GM19463 (cell line): ENCODE measurements at regions not wholly inside any gene's neighbourhood (a gene's known extent, or its start where the extent isn't known, plus 50 kb on each side); places are given as distances from the start of the nearest gene placed in this dataset.
"Not testable (repeated sequence)": the region's sequence is repeated elsewhere in the genome, so short reads cannot be mapped to it uniquely, and the experiment has no call there.

ENCODE experiments used
- ATAC-seq: cut with Tn5 transposase; IDR thresholded peaks from one replicate; pipeline ENCODE4 v1.9.1; 2021; ENCODE audit warnings: mild to moderate bottlenecking, moderate library complexity; ENCODE audit not compliant: unreplicated experiment

GRCh38 chr20:54985091-54985490 is 509.7 kb downstream of the DOK5 start:
- no peak for ATAC-seq

- no peak for ATAC-seq
These were observed 508.7 kb downstream of the DOK5 start for GRCh38 chr20:54984104-54984448.

GRCh38 chr20:54983394-54984103 is 508.2 kb downstream of the DOK5 start:
- ATAC-seq: peak; percentile 44

- ATAC-seq: no peak
These were observed 505.8 kb downstream of the DOK5 start for GRCh38 chr20:54981175-54981574.

GRCh38 chr20:54980103-54980960 is 504.9 kb downstream of the DOK5 start:
- ATAC-seq: peak; percentile 62

- ATAC-seq: no peak
These were observed 474.9 kb downstream of the DOK5 start for GRCh38 chr20:54950304-54950703.

- ATAC-seq: no peak
These were observed 466.3 kb downstream of the DOK5 start for GRCh38 chr20:54941666-54942065.

GRCh38 chr20:54940522-54940921 is 465.1 kb downstream of the DOK5 start:
- ATAC-seq: no peak

GRCh38 chr20:54938707-54939106 is 463.3 kb downstream of the DOK5 start:
- ATAC-seq: no peak

- no peak for ATAC-seq
These were observed 458.0 kb downstream of the DOK5 start for GRCh38 chr20:54933212-54933904.

GRCh38 chr20:54929191-54929590 is 453.8 kb downstream of the DOK5 start:
- no peak for ATAC-seq

GRCh38 chr20:54928564-54928963 is 453.2 kb downstream of the DOK5 start:
- no peak for ATAC-seq

- ATAC-seq: no peak
These were observed 447.2 kb downstream of the DOK5 start for GRCh38 chr20:54922636-54923035.

- ATAC-seq: no peak
These were observed 446.7 kb downstream of the DOK5 start for GRCh38 chr20:54922096-54922495.

- ATAC-seq: no peak
These were observed 445.1 kb downstream of the DOK5 start for GRCh38 chr20:54920491-54920890.

- ATAC-seq: not testable (repeated sequence)
These were observed 443.6 kb downstream of the DOK5 start for GRCh38 chr20:54918993-54919392.

- ATAC-seq: no peak
These were observed 439.6 kb downstream of the DOK5 start for GRCh38 chr20:54914995-54915394.

GRCh38 chr20:54909702-54910101 is 434.3 kb downstream of the DOK5 start:
- no peak for ATAC-seq

- not testable (repeated sequence) for ATAC-seq
These were observed 430.7 kb downstream of the DOK5 start for GRCh38 chr20:54906134-54906533.

GRCh38 chr20:54897787-54898186 is 422.4 kb downstream of the DOK5 start:
- no peak for ATAC-seq

- no peak for ATAC-seq
These were observed 416.5 kb downstream of the DOK5 start for GRCh38 chr20:54891907-54892306.

- ATAC-seq: no peak
These were observed 404.0 kb downstream of the DOK5 start for GRCh38 chr20:54879393-54879792.
